ENCODE measurements at regions not wholly inside any gene's neighbourhood (a gene's known extent, or its start where the extent isn't known, plus 50 kb on each side); places are given as distances from the start of the nearest gene placed in this dataset.

GRCh38 chr9:88920645-88921044 is 70.6 kb upstream of the S1PR3 start:
- DNase-seq = no peak

More at GRCh38 chr9:88920645-88921044, 70.6 kb upstream of the S1PR3 start:
- no CpG with 5 or more reads among the region's 1 CpG for WGBS (ENCODE audit: extremely low coverage, insufficient read length, low lambda C conversion rate)
- no peak overlapping the region for H3K27ac ChIP-seq (ENCODE audit: insufficient read length, low read depth, low read length)
- Mint-ChIP-seq H3K36me3 (ENCODE audit: insufficient read depth in 1 of 3, low read depth in 3 of 3) (peaks cover 6 to 21% (median 13%) of the 10 kb centered on the region in 3 experiments), H3K27me3 (ENCODE audit: low read depth) (peaks cover 4% of the 10 kb centered on the region), H3K27ac (no peak overlapping the region), H3K4me1 (no peaks in the 10 kb centered on the region), H3K4me3 (no peak overlapping the region), H3K9me3 (peaks cover 27 to 30% of the 10 kb centered on the region in 2 experiments)
- TF ChIP-seq, protein P1, sequence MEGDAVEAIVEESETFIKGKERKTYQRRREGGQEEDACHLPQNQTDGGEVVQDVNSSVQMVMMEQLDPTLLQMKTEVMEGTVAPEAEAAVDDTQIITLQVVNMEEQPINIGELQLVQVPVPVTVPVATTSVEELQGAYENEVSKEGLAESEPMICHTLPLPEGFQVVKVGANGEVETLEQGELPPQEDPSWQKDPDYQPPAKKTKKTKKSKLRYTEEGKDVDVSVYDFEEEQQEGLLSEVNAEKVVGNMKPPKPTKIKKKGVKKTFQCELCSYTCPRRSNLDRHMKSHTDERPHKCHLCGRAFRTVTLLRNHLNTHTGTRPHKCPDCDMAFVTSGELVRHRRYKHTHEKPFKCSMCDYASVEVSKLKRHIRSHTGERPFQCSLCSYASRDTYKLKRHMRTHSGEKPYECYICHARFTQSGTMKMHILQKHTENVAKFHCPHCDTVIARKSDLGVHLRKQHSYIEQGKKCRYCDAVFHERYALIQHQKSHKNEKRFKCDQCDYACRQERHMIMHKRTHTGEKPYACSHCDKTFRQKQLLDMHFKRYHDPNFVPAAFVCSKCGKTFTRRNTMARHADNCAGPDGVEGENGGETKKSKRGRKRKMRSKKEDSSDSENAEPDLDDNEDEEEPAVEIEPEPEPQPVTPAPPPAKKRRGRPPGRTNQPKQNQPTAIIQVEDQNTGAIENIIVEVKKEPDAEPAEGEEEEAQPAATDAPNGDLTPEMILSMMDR (conservative IDR thresholded peaks at IDR 0.05) = peak; percentile 31; the same call in 2 of the 3 replicates
- no peaks in the 10 kb centered on the region for H3K27me3 ChIP-seq (ENCODE audit: insufficient read depth, low read length)
- H3K23ac ChIP-seq (ENCODE audit: insufficient read length, low read depth, low read length) = no peak overlapping the region
- no peak overlapping the region for H2AK5ac ChIP-seq (ENCODE audit: insufficient read length, low read length)
- H3K23me2 ChIP-seq (ENCODE audit: insufficient read length, low read depth, low read length, poor library complexity, severe bottlenecking) = no peaks in the 10 kb centered on the region
- H3K79me1 ChIP-seq (ENCODE audit: insufficient read depth, low read depth, low read length, poor library complexity, severe bottlenecking) = no peaks in the 10 kb centered on the region
- H2AFZ ChIP-seq (ENCODE audit: low read length) = no peak overlapping the region
- H2BK120ac ChIP-seq (ENCODE audit: low read depth, low read length, poor library complexity, severe bottlenecking) = no peak overlapping the region
- no peak overlapping the region for H4K5ac ChIP-seq (ENCODE audit: insufficient read length, low read depth, low read length)
- H2BK12ac ChIP-seq (ENCODE audit: insufficient read length, low read depth, low read length) = no peak overlapping the region
- no peak overlapping the region for H3K4ac ChIP-seq (ENCODE audit: low read depth, low read length)
- no peak overlapping the region for H3K56ac ChIP-seq (ENCODE audit: insufficient read length, low read depth, low read length)
- no peak overlapping the region for H4K91ac ChIP-seq (ENCODE audit: insufficient read length, low read depth, low read length)
- no peak overlapping the region for H2BK5ac ChIP-seq (ENCODE audit: insufficient read length, low read length)
- H3K4me2 ChIP-seq (ENCODE audit: insufficient read depth, insufficient read length, low read length) = no peak overlapping the region
- H3T11ph ChIP-seq (ENCODE audit: low read length) = no peak overlapping the region
- H4K8ac ChIP-seq (replicated peaks; ENCODE audit: insufficient read length, low read depth, low read length) = no peak overlapping the region
- H2BK20ac ChIP-seq (ENCODE audit: low read depth, low read length, poor library complexity, severe bottlenecking) = no peak overlapping the region
- no peak overlapping the region for H3K9ac ChIP-seq (ENCODE audit: extremely low read depth, insufficient read length, low read length)
- no peaks in the 10 kb centered on the region for H3K79me2 ChIP-seq (ENCODE audit: insufficient read depth, low read length)
- no peaks in the 10 kb centered on the region for H3K9me3 ChIP-seq (ENCODE audit: control insufficient read depth, low read depth, low read length)
- H4K20me1 ChIP-seq (ENCODE audit: control insufficient read depth, insufficient read depth, insufficient read length) = no peaks in the 10 kb centered on the region
- no peaks in the 10 kb centered on the region for H3K4me1 ChIP-seq (ENCODE audit: insufficient read depth, low read length)
- H3K18ac ChIP-seq (ENCODE audit: insufficient read length, low read depth, low read length) = no peak overlapping the region
- no peak overlapping the region for H3K14ac ChIP-seq (ENCODE audit: insufficient read depth, low read length)
- H2BK15ac ChIP-seq (ENCODE audit: low read depth, low read length) = no peak overlapping the region

All from H9 (cell line).